OCI-LY7 (cell line): ENCODE measurements at regions not wholly inside any gene's neighbourhood (a gene's known extent, or its start where the extent isn't known, plus 50 kb on each side); places are given as distances from the start of the nearest gene placed in this dataset.

Experiments
- EZH2phosphoT487 ChIP-seq: fragments of 200-600 bp; sonication (generic); IDR thresholded peaks from 2 replicates; pipeline ENCODE4 v1.6.1; 2018; ENCODE audit warnings: low read depth, borderline replicate concordance, mild to moderate bottlenecking, mixed run types, antibody characterized with exemption, low read length, moderate library complexity, mixed read lengths
- TF ChIP-seq, protein P1 (sequence below): fragments of 200-600 bp; sonication (generic); conservative IDR thresholded peaks from 2 replicates; pipeline ENCODE4 v1.5.1; 2014; ENCODE audit warnings: mild to moderate bottlenecking, antibody characterized with exemption, low read length, moderate library complexity, mixed read lengths

- TF ChIP-seq, protein P1, sequence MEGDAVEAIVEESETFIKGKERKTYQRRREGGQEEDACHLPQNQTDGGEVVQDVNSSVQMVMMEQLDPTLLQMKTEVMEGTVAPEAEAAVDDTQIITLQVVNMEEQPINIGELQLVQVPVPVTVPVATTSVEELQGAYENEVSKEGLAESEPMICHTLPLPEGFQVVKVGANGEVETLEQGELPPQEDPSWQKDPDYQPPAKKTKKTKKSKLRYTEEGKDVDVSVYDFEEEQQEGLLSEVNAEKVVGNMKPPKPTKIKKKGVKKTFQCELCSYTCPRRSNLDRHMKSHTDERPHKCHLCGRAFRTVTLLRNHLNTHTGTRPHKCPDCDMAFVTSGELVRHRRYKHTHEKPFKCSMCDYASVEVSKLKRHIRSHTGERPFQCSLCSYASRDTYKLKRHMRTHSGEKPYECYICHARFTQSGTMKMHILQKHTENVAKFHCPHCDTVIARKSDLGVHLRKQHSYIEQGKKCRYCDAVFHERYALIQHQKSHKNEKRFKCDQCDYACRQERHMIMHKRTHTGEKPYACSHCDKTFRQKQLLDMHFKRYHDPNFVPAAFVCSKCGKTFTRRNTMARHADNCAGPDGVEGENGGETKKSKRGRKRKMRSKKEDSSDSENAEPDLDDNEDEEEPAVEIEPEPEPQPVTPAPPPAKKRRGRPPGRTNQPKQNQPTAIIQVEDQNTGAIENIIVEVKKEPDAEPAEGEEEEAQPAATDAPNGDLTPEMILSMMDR: no peak
- no peak for TF ChIP-seq EZH2phosphoT487
Observed at GRCh38 chr5:3105581-3105980, 354.1 kb upstream of the IRX2 start.
